DND-41 (cell line): ENCODE measurements at regions not wholly inside any gene's neighbourhood (a gene's known extent, or its start where the extent isn't known, plus 50 kb on each side); places are given as distances from the start of the nearest gene placed in this dataset.

Source experiments
- ATAC-seq: fragments of 200-7000 bp; cut with Tn5 transposase; 3 replicates; pipeline ENCODE4 v1.9.1; 2021; ENCODE audit warnings: low read depth; ENCODE audit not compliant: insufficient read depth
- DNase-seq: peaks from one replicate; pipeline ENCODE4 v3.0.0-alpha.2; 2020
- H2AFZ ChIP-seq: 2 replicates; pipeline ENCODE4 v1.6.0; 2012; ENCODE audit warnings: low read depth, low read length
- H3K27ac ChIP-seq: 2 replicates; pipeline ENCODE4 v1.5.1; 2012; ENCODE audit warnings: low read length, inconsistent platforms
- H3K27me3 ChIP-seq: fragments of 200-600 bp; sonication (generic); 2 replicates; pipeline ENCODE4 v1.6.0; 2012; ENCODE audit warnings: low read length, mild to moderate bottlenecking, inconsistent platforms; ENCODE audit not compliant: insufficient read depth, poor library complexity
- H3K36me3 ChIP-seq: 2 replicates; pipeline ENCODE4 v1.5.1; 2012; ENCODE audit warnings: low read length, inconsistent platforms; ENCODE audit not compliant: insufficient read depth
- H3K4me1 ChIP-seq: 2 replicates; pipeline ENCODE4 v1.5.1; 2012; ENCODE audit warnings: mild to moderate bottlenecking, low read length; ENCODE audit not compliant: insufficient read depth
- H3K4me2 ChIP-seq: 2 replicates; pipeline ENCODE4 v1.6.0; 2012; ENCODE audit warnings: mild to moderate bottlenecking, moderate library complexity, low read length, inconsistent platforms; ENCODE audit not compliant: insufficient read depth
- H3K4me3 ChIP-seq, 2 experiments: fragments of 200-600 bp in 1 of 2; shearing (Covaris generic) in 1 of 2; 2 replicates each; pipeline ENCODE4 v1.5.1; 2012 to 2016; ENCODE audit warnings: inconsistent platforms in 2 of 2, low read length in 2 of 2, mild to moderate bottlenecking in 2 of 2, low read depth in 1 of 2, moderate library complexity in 1 of 2
- H3K79me2 ChIP-seq: 2 replicates; pipeline ENCODE4 v1.6.0; 2012; ENCODE audit warnings: low read length, inconsistent platforms; ENCODE audit not compliant: insufficient read depth
- H3K9ac ChIP-seq: 2 replicates; pipeline ENCODE4 v1.6.0; 2012; ENCODE audit warnings: low read depth, mild to moderate bottlenecking, inconsistent platforms, low read length, moderate library complexity
- H3K9me3 ChIP-seq: 2 replicates; pipeline ENCODE4 v1.5.1; 2012; ENCODE audit warnings: low read length, moderate library complexity, mild to moderate bottlenecking, inconsistent platforms; ENCODE audit not compliant: insufficient read depth, severe bottlenecking
- H4K20me1 ChIP-seq: 2 replicates; pipeline ENCODE4 v1.6.0; 2012; ENCODE audit warnings: low read length; ENCODE audit not compliant: insufficient read depth
- CTCF ChIP-seq: IDR thresholded peaks from 2 replicates; pipeline ENCODE4 v1.5.1; 2012; ENCODE audit warnings: borderline replicate concordance, low read length, moderate library complexity, mild to moderate bottlenecking; ENCODE audit not compliant: poor library complexity, severe bottlenecking; ENCODE audit errors: extremely low read depth
- EZH2 ChIP-seq: IDR thresholded peaks from 3 replicates; pipeline ENCODE4 v1.6.1; 2012; ENCODE audit warnings: borderline replicate concordance, low read depth, mild to moderate bottlenecking, moderate library complexity, low read length, inconsistent platforms; ENCODE audit not compliant: severe bottlenecking

GRCh38 chr12:88914967-88915366 is 334.7 kb upstream of the KITLG start:
- Histone ChIP-seq H3K9ac (no peak overlapping the region), H3K27me3 (no peaks in the 10 kb centered on the region), H3K4me3 (no peak overlapping the region), H4K20me1 (no peaks in the 10 kb centered on the region), H3K36me3 (no peaks in the 10 kb centered on the region), H3K4me2 (no peak overlapping the region), H2AFZ (no peak overlapping the region), H3K4me1 (no peaks in the 10 kb centered on the region), H3K27ac (no peak overlapping the region), H3K79me2 (no peaks in the 10 kb centered on the region), H3K9me3 (peaks cover 2% of the 10 kb centered on the region)
- no peak for DNase-seq
- no peak for TF ChIP-seq CTCF
- no peak for ATAC-seq

GRCh38 chr12:88909510-88909909 is 329.2 kb upstream of the KITLG start:
- no peaks in the 10 kb centered on the region for H3K9me3 ChIP-seq
- H3K27me3 ChIP-seq, result peaks cover 5% of the 10 kb centered on the region
- no peaks in the 10 kb centered on the region for H4K20me1 ChIP-seq
- no peaks in the 10 kb centered on the region for H3K36me3 ChIP-seq
- H3K9ac ChIP-seq, result no peak overlapping the region
- TF ChIP-seq EZH2, result no peak
- no peak for TF ChIP-seq CTCF
- H3K27ac ChIP-seq, result no peak overlapping the region
- no peak for DNase-seq
- no peaks in the 10 kb centered on the region for H3K4me1 ChIP-seq
- no peak for ATAC-seq
- H2AFZ ChIP-seq, result no peak overlapping the region
- H3K4me3 ChIP-seq, result no peak overlapping the region
- no peak overlapping the region for H3K4me2 ChIP-seq
- H3K79me2 ChIP-seq, result no peaks in the 10 kb centered on the region

- no peak overlapping the region for H3K4me2 ChIP-seq
- H3K79me2 ChIP-seq, result no peaks in the 10 kb centered on the region
- no peak overlapping the region for H3K27ac ChIP-seq
- no peak for TF ChIP-seq EZH2
- no peak for TF ChIP-seq CTCF
- no peaks in the 10 kb centered on the region for H3K4me1 ChIP-seq
- H3K9ac ChIP-seq, result no peak overlapping the region
- H3K27me3 ChIP-seq, result peaks cover 6% of the 10 kb centered on the region
- H3K9me3 ChIP-seq, result no peaks in the 10 kb centered on the region
- no peak overlapping the region for H3K4me3 ChIP-seq
- no peaks in the 10 kb centered on the region for H4K20me1 ChIP-seq
- DNase-seq (no peak), ATAC-seq (no peak)
- no peak overlapping the region for H2AFZ ChIP-seq
- no peaks in the 10 kb centered on the region for H3K36me3 ChIP-seq
Observed at GRCh38 chr12:88908345-88908744, 328.1 kb upstream of the KITLG start.

- Histone ChIP-seq H3K27ac (no peak overlapping the region), H2AFZ (no peak overlapping the region), H3K9me3 (no peaks in the 10 kb centered on the region), H3K9ac (no peak overlapping the region), H3K4me1 (no peaks in the 10 kb centered on the region), H3K36me3 (no peaks in the 10 kb centered on the region), H3K4me3 (no peak overlapping the region), H3K4me2 (no peak overlapping the region), H3K79me2 (no peaks in the 10 kb centered on the region), H3K27me3 (peaks cover 6% of the 10 kb centered on the region), H4K20me1 (no peaks in the 10 kb centered on the region)
- ATAC-seq (no peak), DNase-seq (no peak)
- TF ChIP-seq CTCF, result no peak
- no peak for TF ChIP-seq EZH2
Observed at GRCh38 chr12:88904705-88905104, 324.4 kb upstream of the KITLG start.
